K562 (cell line): ENCODE measurements at regions not wholly inside any gene's neighbourhood (a gene's known extent, or its start where the extent isn't known, plus 50 kb on each side); places are given as distances from the start of the nearest gene placed in this dataset.

Source experiments
- AFF4 ChIP-seq: sonication (generic); formaldehyde crosslinking; IDR thresholded peaks from 2 replicates; pipeline ENCODE4 v1.8.0; 2023; ENCODE audit warnings: mild to moderate bottlenecking, missing genetic modification reagents
- ARNT ChIP-seq, 2 experiments: fragments of 450-650 bp; IDR thresholded peaks; 2 replicates each; pipeline ENCODE4 v1.6.1; 2016; ENCODE audit warnings: mild to moderate bottlenecking in 1 of 2
- ATF3 ChIP-seq, 2 experiments: fragments of 450-650 bp in 1 of 2; sonication (generic) in 1 of 2; formaldehyde crosslinking in 1 of 2; IDR thresholded peaks in 1 of 2; conservative IDR thresholded peaks in 1 of 2; 2 replicates each; pipeline versions ENCODE4 v1.6.1 to v1.8.1; 2016 to 2023; ENCODE audit warnings: mild to moderate bottlenecking in 2 of 2, moderate library complexity in 2 of 2, inconsistent platforms in 1 of 2, missing genetic modification reagents in 1 of 2
- CHD2 ChIP-seq: IDR thresholded peaks from 2 replicates; pipeline ENCODE4 v1.6.1; 2011; ENCODE audit warnings: low read depth, low read length
- CREM ChIP-seq: IDR thresholded peaks from 2 replicates; pipeline ENCODE4 v1.6.1; 2014; ENCODE audit warnings: antibody characterized with exemption, low read depth
- EP400 ChIP-seq: fragments of 450-650 bp; IDR thresholded peaks from 2 replicates; pipeline ENCODE4 v1.6.1; 2017; ENCODE audit warnings: antibody characterized with exemption, mild to moderate bottlenecking, moderate library complexity
- ETV5 ChIP-seq: sonication (generic); formaldehyde crosslinking; IDR thresholded peaks from 2 replicates; pipeline ENCODE4 v1.4.0; 2020; ENCODE audit warnings: low read depth, mild to moderate bottlenecking, missing genetic modification reagents
- HOXB6 ChIP-seq: fragments of 250-450 bp; sonication (Bioruptor Pico); IDR thresholded peaks from 2 replicates; pipeline ENCODE4 v1.5.1; 2022; ENCODE audit warnings: mild to moderate bottlenecking, borderline replicate concordance
- KAT8 ChIP-seq: fragments of 450-650 bp; IDR thresholded peaks from 2 replicates; pipeline ENCODE4 v1.6.1; 2016; ENCODE audit warnings: low read depth, mild to moderate bottlenecking
- MED1 ChIP-seq: sonication (generic); formaldehyde crosslinking; IDR thresholded peaks from 2 replicates; pipeline ENCODE4 v1.8.1; 2023; ENCODE audit warnings: missing genetic modification reagents, borderline replicate concordance
- NFE2L1 ChIP-seq: fragments of 450-650 bp; IDR thresholded peaks from 2 replicates; pipeline ENCODE4 v1.6.1; 2016; ENCODE audit warnings: missing genetic modification characterization, low read depth, mild to moderate bottlenecking, missing compliant biosample characterization, moderate library complexity, borderline replicate concordance
- RAD21 ChIP-seq, 2 experiments: fragments of 250-450 bp in 1 of 2; fragments of 450-650 bp in 1 of 2; sonication (Bioruptor Pico) in 1 of 2; formaldehyde crosslinking in 1 of 2; IDR thresholded peaks in 1 of 2; conservative IDR thresholded peaks in 1 of 2; 2 replicates each; pipeline versions ENCODE4 v1.4.0 to v1.8.0; 2020 to 2022; ENCODE audit warnings: mild to moderate bottlenecking in 2 of 2, moderate library complexity in 1 of 2
- SMARCC2 ChIP-seq: fragments of 450-650 bp; IDR thresholded peaks from 2 replicates; pipeline ENCODE4 v1.6.1; 2017; ENCODE audit warnings: antibody characterized with exemption, moderate library complexity, mild to moderate bottlenecking, low read depth
- SP1 ChIP-seq: sonication (generic); formaldehyde crosslinking; IDR thresholded peaks from 2 replicates; pipeline ENCODE4 v1.8.1; 2022; ENCODE audit warnings: mild to moderate bottlenecking, missing genetic modification reagents
- SRF ChIP-seq, 2 experiments: fragments of 250-450, 450-650 bp in 1 of 2; sonication (Bioruptor Pico) in 1 of 2; sonication (generic) in 1 of 2; formaldehyde crosslinking; IDR thresholded peaks; 2 replicates each; pipeline versions ENCODE4 v1.5.0 to v1.5.1; 2020 to 2022; ENCODE audit warnings: mild to moderate bottlenecking in 1 of 2, missing genetic modification reagents in 1 of 2
- TAF1 ChIP-seq: IDR thresholded peaks from 2 replicates; pipeline ENCODE4 v1.6.1; 2011; ENCODE audit warnings: mild to moderate bottlenecking, low read length, moderate library complexity; ENCODE audit not compliant: insufficient read depth, control insufficient read depth, severe bottlenecking; ENCODE audit errors: extremely low read depth
- THAP7 ChIP-seq: fragments of 250-450 bp; sonication (Bioruptor Pico); IDR thresholded peaks from 2 replicates; pipeline ENCODE4 v1.5.0; 2021
- TOE1 ChIP-seq, 2 experiments: fragments of 450-650 bp in 1 of 2; sonication (generic) in 1 of 2; formaldehyde crosslinking in 1 of 2; IDR thresholded peaks; 2 replicates each; pipeline versions ENCODE4 v1.7.1 to v1.8.0; 2016 to 2022; ENCODE audit warnings: borderline replicate concordance in 2 of 2, mild to moderate bottlenecking in 2 of 2, antibody characterized with exemption in 1 of 2, inconsistent platforms in 1 of 2, low read depth in 1 of 2, missing genetic modification reagents in 1 of 2, moderate library complexity in 1 of 2

GRCh38 chr3:153221748-153222162 is 59.7 kb downstream of the RAP2B start (continued):
- no peak for TF ChIP-seq MED1 (CRISPR knock-in tag)
- TF ChIP-seq THAP7 (CRISPR knock-in tag) = no peak
- peak; percentile 98 for TF ChIP-seq ETV5 (CRISPR knock-in tag)
- no peak for TF ChIP-seq SRF (CRISPR knock-in tag; IDR thresholded peaks at IDR 0.05)
- TF ChIP-seq AFF4 (CRISPR knock-in tag) = no peak
- peak; percentile 52; the same call in 1 of the 2 replicates for TF ChIP-seq SMARCC2
- TF ChIP-seq NFE2L1 = no peak
- TF ChIP-seq KAT8 = no peak
- no peak for TF ChIP-seq HOXB6 (CRISPR knock-in tag)
- peak; percentile 45 for TF ChIP-seq EP400
- no peak for TF ChIP-seq CHD2
- TF ChIP-seq CREM = peak; percentile 91
- no peak for TF ChIP-seq SP1
- TF ChIP-seq TAF1 = peak; percentile 56
- TF ChIP-seq ARNT (IDR thresholded peaks at IDR 0.05) = peak; percentile 39 to 84; a peak in 2 of 4 replicates
- TF ChIP-seq TOE1 (IDR thresholded peaks at IDR 0.05; ENCODE audit: borderline replicate concordance) = 0 out of 2 replicates have a peak, but pooled peaks have one; percentile 25
- no peak for TF ChIP-seq TOE1 (CRISPR knock-in tag; IDR thresholded peaks at IDR 0.05; ENCODE audit: borderline replicate concordance, low read depth)
- TF ChIP-seq RAD21 (CRISPR knock-in tag; conservative IDR thresholded peaks at IDR 0.05 in 1 of 2, IDR thresholded peaks at IDR 0.05 in 1 of 2) = no peak; a peak in 1 of 4 replicates
- TF ChIP-seq ATF3 (IDR thresholded peaks at IDR 0.05) = peak; percentile 77
- TF ChIP-seq ATF3 (CRISPR knock-in tag; conservative IDR thresholded peaks at IDR 0.05) = 0 out of 2 replicates have a peak, but pooled peaks have one; percentile 27
